Neural crest cell (in vitro differentiated cells): ENCODE measurements at regions not wholly inside any gene's neighbourhood (a gene's known extent, or its start where the extent isn't known, plus 50 kb on each side); places are given as distances from the start of the nearest gene placed in this dataset.

ENCODE experiments used
- DNase-seq: peaks from one replicate; pipeline ENCODE4 v3.0.0; 2021; ENCODE audit warnings: low read depth, mixed read lengths, low spot score
- H3K27ac Mint-ChIP-seq: one replicate; pipeline ENCODE4 v1.8.0; 2021; ENCODE audit warnings: mild to moderate bottlenecking, mixed read lengths; ENCODE audit not compliant: unreplicated experiment
- H3K27me3 Mint-ChIP-seq: 2 replicates; pipeline ENCODE4 v1.8.0; 2021; ENCODE audit warnings: low read depth, mild to moderate bottlenecking, mixed read lengths
- H3K36me3 Mint-ChIP-seq: 2 replicates; pipeline ENCODE4 v1.8.0; 2021; ENCODE audit warnings: low read depth, mild to moderate bottlenecking, mixed read lengths
- H3K4me1 Mint-ChIP-seq: 2 replicates; pipeline ENCODE4 v1.8.0; 2021; ENCODE audit warnings: mixed read lengths
- H3K4me3 Mint-ChIP-seq: one replicate; pipeline ENCODE4 v1.8.0; 2021; ENCODE audit warnings: mild to moderate bottlenecking, mixed read lengths
- H3K9me3 Mint-ChIP-seq: 2 replicates; pipeline ENCODE4 v1.8.0; 2021; ENCODE audit warnings: mixed read lengths
- TF ChIP-seq, protein P1 (sequence below): fragments of 200-600 bp; sonication (generic); conservative IDR thresholded peaks from 2 replicates; pipeline ENCODE4 v1.5.0; 2021; ENCODE audit warnings: antibody characterized with exemption, mild to moderate bottlenecking

DNA sequence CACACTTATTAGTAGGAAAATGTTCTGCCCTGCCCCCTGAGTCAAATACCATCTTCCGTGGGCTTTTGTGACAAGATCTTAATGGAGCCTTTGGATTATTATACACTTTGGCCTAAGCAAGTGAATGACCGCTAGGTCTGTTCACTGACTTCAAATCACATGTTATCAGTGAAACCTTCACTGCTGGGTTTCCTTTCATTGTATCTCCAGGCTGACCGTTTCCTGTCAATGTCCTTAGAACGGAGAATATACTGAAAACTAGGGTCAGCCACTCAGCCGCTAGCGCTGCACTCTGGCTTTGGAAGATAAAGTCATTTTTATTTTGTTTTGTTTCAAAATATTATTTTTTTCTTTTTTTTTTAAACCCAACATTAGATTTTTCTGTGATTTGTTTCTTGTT lies 107.0 kb upstream of the TLL1 start:
- no peak overlapping the region for H3K4me3 Mint-ChIP-seq
- H3K9me3 Mint-ChIP-seq = peaks cover 3% of the 10 kb centered on the region
- H3K36me3 Mint-ChIP-seq = no peaks in the 10 kb centered on the region
- DNase-seq = no peak
- TF ChIP-seq, protein P1, sequence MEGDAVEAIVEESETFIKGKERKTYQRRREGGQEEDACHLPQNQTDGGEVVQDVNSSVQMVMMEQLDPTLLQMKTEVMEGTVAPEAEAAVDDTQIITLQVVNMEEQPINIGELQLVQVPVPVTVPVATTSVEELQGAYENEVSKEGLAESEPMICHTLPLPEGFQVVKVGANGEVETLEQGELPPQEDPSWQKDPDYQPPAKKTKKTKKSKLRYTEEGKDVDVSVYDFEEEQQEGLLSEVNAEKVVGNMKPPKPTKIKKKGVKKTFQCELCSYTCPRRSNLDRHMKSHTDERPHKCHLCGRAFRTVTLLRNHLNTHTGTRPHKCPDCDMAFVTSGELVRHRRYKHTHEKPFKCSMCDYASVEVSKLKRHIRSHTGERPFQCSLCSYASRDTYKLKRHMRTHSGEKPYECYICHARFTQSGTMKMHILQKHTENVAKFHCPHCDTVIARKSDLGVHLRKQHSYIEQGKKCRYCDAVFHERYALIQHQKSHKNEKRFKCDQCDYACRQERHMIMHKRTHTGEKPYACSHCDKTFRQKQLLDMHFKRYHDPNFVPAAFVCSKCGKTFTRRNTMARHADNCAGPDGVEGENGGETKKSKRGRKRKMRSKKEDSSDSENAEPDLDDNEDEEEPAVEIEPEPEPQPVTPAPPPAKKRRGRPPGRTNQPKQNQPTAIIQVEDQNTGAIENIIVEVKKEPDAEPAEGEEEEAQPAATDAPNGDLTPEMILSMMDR = no peak
- no peak overlapping the region for H3K27ac Mint-ChIP-seq
- no peaks in the 10 kb centered on the region for H3K27me3 Mint-ChIP-seq
- no peaks in the 10 kb centered on the region for H3K4me1 Mint-ChIP-seq

GRCh38 chr4:165766976-165767375 lies 106.1 kb upstream of the TLL1 start:
- no peaks in the 10 kb centered on the region for H3K27me3 Mint-ChIP-seq
- peaks cover 4% of the 10 kb centered on the region for H3K9me3 Mint-ChIP-seq
- H3K36me3 Mint-ChIP-seq = no peaks in the 10 kb centered on the region
- no peaks in the 10 kb centered on the region for H3K4me1 Mint-ChIP-seq
- H3K27ac Mint-ChIP-seq = no peak overlapping the region
- DNase-seq = no peak
- no peak overlapping the region for H3K4me3 Mint-ChIP-seq
- TF ChIP-seq, protein P1 = no peak

DNA sequence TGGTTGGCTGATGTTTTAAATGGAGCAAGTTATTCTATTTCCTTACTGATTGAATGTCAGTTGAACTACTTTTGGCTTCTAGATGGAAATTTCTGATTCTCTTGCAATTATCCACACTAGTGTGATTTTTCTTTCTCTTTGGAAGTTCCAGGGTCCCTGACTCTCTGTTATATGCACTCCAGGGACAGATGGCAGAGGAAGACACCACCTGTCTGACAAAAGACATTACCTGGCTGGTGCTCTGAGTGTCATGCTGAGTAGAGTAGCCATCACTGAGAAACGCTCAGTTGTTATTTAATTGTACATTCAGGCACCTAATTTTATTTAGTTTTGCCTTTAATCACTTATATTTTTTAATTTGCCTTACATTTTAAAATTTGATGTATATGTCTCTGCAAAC lies 105.4 kb upstream of the TLL1 start:
- no peak overlapping the region for H3K27ac Mint-ChIP-seq
- peaks cover 7% of the 10 kb centered on the region for H3K9me3 Mint-ChIP-seq
- no peak for DNase-seq
- TF ChIP-seq, protein P1 = no peak
- H3K27me3 Mint-ChIP-seq = no peaks in the 10 kb centered on the region
- no peaks in the 10 kb centered on the region for H3K36me3 Mint-ChIP-seq
- H3K4me1 Mint-ChIP-seq = no peaks in the 10 kb centered on the region
- no peak overlapping the region for H3K4me3 Mint-ChIP-seq

GRCh38 chr4:165768281-165768680 lies 104.8 kb upstream of the TLL1 start:
- Mint-ChIP-seq H3K4me3 (no peak overlapping the region), H3K4me1 (no peaks in the 10 kb centered on the region), H3K27me3 (no peaks in the 10 kb centered on the region), H3K36me3 (no peaks in the 10 kb centered on the region), H3K9me3 (peaks cover 7% of the 10 kb centered on the region), H3K27ac (no peak overlapping the region)
- DNase-seq = no peak
- TF ChIP-seq, protein P1 = no peak

DNA sequence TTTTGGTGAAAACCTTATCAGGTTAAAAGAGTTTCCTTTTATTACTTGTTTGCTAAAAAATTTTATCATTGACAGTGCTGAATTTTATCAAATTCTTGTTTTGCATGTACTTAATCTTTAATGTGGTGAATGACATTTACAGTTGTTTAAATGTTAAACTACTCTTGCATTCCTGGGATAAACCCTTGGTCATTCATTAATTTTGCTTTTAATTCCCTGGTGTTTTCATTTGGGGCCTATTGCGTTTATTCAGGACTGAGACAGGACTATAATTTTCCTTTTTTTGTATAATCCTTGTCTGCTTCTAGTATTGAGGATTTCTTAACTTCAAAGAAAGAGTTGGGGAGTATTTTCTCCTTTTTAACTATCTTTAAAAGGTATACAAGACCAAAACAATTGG lies 98.7 kb upstream of the TLL1 start:
- Mint-ChIP-seq H3K9me3 (peaks cover 13% of the 10 kb centered on the region), H3K4me1 (no peaks in the 10 kb centered on the region), H3K27ac (no peak overlapping the region), H3K4me3 (no peak overlapping the region), H3K27me3 (no peaks in the 10 kb centered on the region), H3K36me3 (no peaks in the 10 kb centered on the region)
- TF ChIP-seq, protein P1 = no peak
- DNase-seq = no peak
